LNCAP (cell line): ENCODE measurements at regions not wholly inside any gene's neighbourhood (a gene's known extent, or its start where the extent isn't known, plus 50 kb on each side); places are given as distances from the start of the nearest gene placed in this dataset.

ENCODE experiments used
- CTCF ChIP-seq: fragments of 450-650 bp; IDR thresholded peaks from 2 replicates; pipeline ENCODE4 v1.5.1; 2017; ENCODE audit warnings: mild to moderate bottlenecking

- no peak for TF ChIP-seq CTCF
Measured at GRCh38 chr5:125085797-125086505, 339.5 kb upstream of the ZNF608 start.

GRCh38 chr5:125088522-125089105 is 342.2 kb upstream of the ZNF608 start:
- TF ChIP-seq CTCF: no peak

DNA sequence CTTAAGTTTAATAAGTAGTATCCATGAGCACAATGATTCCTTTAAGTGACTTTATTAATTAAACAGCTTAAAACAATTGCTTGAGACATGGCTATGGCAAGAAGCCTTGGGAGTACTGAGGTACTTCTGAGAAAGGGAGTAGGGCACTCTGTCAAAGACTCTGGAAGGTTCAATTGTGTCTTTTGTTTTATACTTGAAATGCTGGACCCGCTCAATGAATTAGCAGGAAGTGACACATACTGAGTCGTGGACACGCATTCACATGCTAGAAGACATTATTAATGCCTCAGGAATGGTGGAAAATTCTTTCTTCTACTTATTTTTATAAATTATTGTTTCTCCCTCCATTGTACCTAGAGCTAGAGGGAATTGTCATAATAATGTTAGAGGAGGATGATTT is 347.3 kb upstream of the ZNF608 start:
- TF ChIP-seq CTCF: no peak

DNA sequence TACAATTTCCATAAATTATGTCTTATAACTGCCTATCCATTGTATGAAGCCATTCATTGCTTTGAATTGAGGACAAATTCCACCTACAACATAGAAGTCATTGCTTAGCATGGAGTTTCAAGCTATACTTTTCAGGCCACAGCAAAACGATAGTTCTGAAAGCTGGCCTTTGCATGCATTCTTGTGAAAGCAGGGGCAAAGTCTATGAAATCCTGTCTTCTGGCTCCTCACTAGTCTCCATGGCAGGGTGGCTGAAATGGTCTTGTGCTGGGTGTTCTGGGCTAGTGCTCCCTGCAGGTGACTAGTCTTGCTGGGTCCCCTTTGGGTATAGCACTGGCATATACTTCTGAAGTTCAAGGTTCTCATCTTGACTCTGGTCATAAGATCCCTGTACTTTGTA is 353.9 kb upstream of the ZNF608 start:
- no peak for TF ChIP-seq CTCF

DNA sequence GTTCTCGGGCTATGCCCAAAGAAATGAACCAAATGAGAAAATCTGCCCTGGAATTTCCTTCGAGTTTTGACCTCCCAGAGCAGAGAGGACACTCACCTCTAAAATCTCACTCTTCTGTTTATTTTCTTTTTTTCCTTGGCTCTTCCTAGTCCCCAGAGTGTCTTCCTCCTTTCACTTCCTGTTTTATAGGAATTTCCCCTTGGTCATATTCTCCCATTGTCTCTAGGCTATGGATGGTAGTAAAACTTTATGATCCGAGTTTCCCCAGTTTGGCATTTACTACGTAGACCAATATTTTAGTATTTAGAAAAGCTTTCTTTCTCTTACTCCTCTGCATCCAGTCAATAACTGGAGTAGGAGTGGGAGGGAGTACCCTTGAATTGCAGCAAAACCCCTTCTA is 354.5 kb upstream of the ZNF608 start:
- no peak for TF ChIP-seq CTCF

DNA sequence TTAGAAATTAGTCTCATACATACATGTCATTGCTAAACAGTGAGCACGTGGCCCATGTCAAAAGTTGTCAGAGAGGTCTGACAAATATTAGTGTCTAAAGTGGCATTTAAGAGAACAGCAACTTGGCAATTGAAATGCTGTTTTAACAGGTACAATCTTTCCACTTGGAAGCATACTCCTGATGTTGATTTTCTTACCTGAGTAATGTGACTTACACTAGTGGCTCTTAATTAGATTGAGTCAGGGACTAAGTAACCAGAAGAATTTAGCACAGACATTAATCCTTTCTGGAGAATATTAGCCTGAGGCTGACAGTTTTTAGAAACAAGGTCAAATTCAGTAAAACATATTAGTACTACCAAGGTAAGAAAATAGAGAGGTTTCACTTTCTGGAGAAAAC is 357.0 kb upstream of the ZNF608 start:
- no peak for TF ChIP-seq CTCF

- TF ChIP-seq CTCF: no peak
Measured at GRCh38 chr5:125106271-125106670, 359.8 kb upstream of the ZNF608 start.
